ENCODE measurements at regions not wholly inside any gene's neighbourhood (a gene's known extent, or its start where the extent isn't known, plus 50 kb on each side); places are given as distances from the start of the nearest gene placed in this dataset.

DNA sequence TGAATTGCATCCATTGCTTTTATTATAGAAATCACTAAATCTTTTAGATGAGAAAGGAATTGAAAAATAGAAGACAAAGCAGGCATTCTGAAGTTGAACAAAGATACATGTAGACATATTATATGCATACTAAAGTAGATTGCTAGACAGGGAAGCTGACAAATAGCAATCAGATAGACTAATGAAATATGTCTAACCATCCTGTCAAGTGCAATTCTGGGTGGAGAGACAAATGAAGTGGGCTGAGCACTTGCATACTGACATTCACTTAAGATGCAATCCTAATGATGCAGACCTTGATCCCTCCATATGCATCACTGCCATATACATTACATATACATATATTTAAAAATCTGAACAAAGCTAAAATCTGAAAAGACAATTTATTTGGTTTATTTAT, 1130.0 kb upstream of the CDH6 start:
- DNase-seq (ENCODE audit: low read depth) = no peak

DNA sequence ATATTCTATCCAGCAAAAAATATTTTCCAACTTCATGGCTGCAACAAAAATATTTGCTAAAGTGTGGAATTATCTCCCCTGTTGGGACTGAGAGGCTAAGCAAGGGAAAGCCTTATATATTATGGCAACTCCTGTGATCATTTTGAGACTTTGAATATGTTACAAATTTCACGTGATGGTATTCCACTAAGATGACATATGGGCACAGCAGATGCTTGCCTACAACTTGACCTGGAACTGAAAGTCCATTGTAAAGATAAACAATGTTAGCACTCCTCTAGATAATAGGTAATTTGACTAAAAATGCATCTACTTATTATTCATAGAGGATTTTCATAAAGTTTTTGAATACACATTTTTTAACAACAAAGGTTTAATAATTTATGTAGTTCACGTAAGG, 1141.5 kb upstream of the CDH6 start:
- no peak for DNase-seq (ENCODE audit: low read depth)

DNA sequence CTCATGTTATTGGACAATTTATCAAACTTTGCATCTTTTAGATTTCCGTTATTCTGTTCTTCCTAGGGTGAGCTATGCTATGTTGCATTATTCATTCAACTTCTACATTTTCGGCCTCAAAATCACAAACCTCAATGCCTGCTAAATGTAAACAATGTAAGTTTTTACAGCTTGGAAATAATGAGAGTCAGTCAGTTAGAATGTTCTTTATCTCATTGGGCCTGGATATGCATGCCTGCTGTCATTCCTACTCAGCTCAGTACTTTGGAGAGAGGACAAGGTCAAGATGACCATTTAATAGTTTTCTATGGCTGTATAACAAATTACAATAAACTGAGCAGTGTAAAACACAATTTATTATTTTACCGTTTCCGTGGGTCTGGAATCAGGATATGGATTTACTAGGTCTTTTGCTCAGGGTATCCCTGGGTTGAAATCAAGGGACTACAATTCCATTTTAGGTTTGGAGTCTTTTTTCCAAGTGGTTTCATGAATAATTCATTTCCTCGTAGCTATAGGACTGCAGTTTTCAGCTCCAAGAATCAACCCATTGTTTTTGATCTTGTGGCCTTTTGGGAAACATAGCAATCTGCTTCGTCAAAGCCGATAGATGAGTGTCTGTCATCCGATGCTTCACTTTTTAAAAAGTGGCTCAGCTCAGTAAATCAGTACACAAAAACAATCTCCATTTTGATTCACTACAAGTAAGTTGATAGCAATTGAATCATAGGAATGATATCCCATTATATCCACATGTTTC, 1143.2 kb upstream of the CDH6 start:
- no peak for DNase-seq (ENCODE audit: low read depth)

DNA sequence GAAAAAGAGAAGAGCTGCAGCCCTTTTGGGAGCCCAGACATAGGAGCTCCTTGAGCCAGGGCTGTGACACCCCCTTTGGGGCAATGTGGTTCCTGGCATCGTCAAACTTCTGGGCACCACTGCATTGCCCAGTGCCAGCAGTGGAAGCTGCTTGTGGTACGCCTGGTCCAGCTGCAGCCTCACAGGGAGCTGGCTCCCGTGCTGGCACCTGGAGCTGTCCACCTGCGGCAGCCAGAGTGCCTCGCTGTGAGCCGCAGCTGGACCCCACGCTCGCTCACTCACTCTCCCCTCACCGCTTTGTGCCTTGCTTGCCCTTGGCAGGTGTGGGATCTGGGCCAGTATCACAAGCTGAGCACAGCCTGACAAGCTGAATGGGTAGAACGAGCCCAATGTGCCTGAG, 1150.8 kb upstream of the CDH6 start:
- DNase-seq (ENCODE audit: low read depth) = no peak

DNA sequence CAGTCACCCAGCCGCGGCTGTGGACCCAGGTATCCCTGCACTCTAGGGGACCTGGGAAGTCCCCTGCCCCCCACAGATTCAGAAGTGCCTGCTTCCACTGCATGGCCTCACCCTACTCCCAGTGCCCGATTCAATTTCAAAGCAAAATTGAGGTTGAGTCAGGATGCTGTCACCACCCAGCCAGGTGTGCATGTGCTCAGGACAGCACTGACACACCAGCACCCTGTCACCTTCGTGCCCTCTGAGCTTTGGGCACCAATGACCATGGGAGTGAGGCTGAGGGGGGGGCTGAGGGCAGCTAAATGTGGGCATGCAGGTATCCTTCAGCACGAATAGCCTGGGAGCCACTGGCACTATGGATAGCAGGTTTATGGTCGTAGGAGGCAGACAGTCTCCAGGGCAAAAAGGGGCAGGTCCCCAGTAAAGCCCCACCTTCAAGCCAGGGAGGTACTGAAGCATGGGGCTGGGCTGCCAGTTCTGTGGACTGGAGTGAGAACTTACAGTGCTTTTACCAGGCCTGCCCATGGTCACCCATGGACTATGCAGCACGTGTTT, 1151.6 kb upstream of the CDH6 start:
- DNase-seq (ENCODE audit: low read depth) = no peak

DNA sequence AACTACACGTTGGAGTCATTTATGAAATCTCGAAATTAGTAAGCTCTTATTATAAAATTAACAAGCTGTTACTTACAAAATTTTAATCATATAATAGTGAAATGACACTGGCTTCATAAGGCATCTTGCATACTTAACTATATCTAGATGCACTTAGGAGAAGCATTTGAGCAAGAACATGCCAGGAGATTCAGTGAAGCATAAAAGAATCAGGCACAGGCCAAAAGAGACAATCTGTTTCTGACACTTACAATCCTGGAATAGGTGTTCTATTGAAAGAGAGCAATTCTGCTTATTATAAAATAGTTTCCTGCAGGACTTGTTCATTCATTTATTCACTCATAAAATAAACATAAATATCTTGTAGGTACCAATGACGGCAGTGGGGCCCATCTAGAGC, 1152.2 kb upstream of the CDH6 start:
- no peak for DNase-seq (ENCODE audit: low read depth)

DNA sequence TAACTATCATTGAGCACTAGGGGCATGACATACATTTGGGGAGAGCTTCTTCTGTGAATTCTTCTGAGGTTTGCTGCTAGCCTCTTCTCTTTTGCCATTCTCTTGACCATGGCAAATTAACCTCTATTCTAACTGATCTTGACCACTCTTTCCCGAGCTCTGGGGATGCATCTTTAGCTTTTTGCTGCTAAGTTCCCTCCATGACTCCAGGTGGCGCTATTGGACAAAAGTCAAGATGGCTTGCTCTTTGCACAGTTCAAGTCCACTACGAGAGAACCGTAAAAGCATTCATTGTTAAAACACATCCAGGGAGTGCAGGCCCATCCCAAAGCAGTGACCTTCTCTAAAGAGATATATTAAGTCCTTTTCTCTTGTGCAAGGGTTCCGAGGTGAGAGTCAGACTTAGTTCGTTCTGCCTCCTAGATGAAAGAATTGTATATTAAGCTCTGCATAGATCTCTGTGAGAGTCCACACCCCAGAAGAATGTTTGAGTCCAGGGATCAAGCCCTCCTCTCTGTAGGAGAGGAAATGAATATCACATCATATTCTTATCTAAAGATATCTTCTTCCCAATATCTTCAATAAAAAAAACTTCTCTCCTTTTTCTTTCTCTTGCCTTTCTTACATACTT, 1152.9 kb upstream of the CDH6 start:
- no peak for DNase-seq (ENCODE audit: low read depth)

DNA sequence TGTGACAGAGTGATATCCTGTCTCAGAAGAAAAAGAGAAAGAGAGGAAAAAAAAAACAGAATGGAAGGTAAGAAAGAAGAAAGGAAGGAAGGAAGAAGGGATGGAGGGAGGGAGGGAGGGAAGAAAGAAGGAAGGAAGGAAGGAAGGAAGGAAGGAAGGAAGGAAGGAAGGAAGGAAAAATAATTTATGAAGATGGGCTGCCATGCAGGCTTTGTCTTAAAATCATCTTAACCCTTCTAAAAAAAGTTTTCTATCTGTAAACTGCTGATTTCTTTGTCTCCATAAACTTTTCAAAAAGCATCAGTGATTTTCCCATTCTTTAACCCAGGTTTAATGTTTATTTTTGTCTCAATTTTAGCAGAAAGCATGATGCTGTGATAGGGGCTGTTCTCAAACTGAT, 1154.1 kb upstream of the CDH6 start:
- no peak for DNase-seq (ENCODE audit: low read depth)

DNA sequence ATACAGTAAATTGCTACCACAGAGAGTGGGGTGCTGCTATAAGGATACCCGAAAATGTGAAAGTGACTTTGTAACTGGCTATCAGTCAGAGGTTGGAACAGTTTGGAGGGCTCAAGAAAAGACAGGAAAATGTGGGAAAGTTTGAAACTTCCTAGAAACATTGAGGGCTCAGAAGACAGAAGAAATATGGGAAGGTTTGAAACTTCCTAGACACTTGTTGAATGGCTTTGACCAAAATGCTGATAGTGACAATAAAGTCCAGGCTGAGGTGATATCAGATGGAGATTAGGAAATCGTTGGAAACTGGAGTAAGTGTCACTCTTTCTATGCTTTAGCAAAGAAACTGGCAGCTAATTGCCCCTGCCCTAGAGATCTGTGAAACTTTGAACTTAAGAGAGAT, 1158.6 kb upstream of the CDH6 start:
- DNase-seq (ENCODE audit: low read depth) = no peak

DNA sequence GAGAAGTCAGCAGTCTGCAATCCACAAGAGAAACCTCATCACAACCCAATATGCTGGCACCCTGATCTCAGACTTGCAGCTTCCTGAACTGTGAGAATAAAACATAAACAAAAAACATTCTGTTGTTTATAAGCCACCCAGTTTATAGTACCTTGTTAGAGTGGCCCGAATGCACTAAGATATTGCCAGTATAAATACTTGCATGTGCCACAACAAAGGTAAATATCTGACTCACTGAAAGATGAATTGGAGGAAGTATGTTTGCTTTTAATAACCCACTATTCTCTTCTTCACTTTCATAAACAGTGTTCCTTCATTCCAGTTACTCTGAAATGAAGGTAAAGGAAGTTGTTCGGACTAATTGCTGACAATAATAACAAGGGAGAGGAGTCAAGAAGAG, 1163.4 kb upstream of the CDH6 start:
- DNase-seq (ENCODE audit: low read depth) = no peak

DNA sequence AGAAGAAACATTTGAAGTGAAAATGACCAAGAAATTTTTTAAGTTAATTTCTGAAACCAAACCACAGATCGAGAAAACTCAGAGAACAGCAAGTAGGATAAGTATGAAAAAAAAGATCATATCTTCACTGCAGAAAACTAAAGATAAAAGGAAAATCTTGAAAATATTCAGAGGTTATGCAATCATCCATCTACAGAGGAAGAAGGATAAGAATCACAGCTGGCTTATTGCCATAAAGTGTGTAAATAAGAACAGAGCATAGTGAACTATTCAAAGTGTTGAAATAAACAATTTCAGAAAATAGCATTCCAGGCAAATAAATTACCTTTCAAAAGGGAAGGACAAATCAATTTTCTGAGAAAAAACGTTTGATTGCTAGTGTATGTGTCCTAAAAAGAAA, 1191.7 kb upstream of the CDH6 start:
- no peak for DNase-seq (ENCODE audit: low read depth)

DNA sequence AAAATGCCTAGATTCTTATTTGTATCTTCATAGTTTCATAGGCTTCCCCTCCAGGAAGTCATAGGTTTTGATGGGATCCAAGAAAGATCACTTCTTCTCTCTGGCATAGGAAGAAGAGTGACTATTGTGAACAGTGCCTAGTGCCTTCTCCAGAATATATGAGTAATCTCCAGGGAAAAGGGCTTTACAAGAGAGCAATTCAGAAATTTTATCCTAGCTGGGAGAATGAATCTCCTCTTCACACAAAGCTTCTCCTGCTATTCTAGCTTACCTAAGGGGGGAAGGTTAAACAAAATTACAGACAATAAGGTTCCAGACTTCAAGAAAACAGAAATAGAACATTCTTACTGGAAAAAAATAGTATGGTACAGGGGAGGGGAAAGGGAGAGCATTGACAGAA, 1193.3 kb upstream of the CDH6 start:
- DNase-seq (ENCODE audit: low read depth) = no peak

DNA sequence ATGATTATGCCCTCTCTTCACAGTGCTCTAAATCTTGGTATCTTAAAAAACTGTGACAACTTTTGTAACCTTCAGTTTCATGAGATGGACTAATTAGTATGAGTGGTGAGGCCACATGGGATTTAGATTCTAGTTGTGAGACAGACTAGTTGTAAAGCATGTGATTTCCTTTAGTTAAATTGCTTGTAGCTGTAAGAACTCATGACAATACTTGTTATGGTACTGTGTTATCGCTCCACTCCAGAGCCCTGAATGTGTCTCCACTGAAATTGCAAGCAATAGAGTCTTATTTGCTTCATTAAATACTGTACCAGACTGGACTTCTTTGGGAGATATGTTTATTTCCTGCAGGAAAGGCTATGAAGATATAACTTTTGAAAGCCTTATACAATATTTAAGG, 1198.3 kb upstream of the CDH6 start:
- no peak for DNase-seq (ENCODE audit: low read depth)

DNA sequence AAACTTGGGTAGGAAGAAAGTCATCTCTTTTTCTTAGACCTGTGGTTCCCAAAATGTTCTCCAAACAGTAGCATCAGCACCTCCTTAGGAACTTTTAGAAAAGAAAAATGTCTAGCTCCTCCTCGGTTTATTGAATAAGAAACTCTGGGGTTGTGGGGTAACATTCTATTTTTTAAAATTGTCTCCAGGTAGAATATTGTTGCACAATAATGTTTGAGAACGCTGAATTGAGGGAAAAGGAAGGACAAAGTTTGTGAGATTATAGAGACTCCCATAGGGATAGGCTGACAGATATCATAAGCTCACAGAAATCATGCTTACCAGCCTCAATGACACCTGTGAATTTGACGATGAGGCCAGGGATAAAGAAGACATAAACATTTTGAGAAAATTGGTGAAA, 1199.0 kb upstream of the CDH6 start:
- DNase-seq (ENCODE audit: low read depth) = no peak

DNA sequence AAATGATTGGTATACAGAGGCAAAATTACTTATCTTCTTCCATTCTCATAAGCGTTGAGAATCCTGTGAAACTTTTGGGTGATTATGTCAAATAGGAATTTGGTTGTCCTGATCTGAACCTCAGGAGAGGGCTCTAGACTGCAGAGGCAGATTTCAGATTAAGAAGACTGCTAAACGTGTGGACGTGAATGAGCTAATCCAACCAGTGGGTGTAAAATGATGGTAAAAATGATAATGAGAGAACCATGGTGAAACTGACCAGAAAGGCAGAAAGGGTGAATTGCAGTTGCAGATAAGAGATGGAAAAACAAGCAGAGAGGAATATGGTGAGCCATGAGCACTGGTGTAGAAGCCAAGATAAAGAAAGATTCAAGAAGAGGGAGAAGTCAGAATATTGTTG, 1200.2 kb upstream of the CDH6 start:
- DNase-seq (ENCODE audit: low read depth) = no peak

DNA sequence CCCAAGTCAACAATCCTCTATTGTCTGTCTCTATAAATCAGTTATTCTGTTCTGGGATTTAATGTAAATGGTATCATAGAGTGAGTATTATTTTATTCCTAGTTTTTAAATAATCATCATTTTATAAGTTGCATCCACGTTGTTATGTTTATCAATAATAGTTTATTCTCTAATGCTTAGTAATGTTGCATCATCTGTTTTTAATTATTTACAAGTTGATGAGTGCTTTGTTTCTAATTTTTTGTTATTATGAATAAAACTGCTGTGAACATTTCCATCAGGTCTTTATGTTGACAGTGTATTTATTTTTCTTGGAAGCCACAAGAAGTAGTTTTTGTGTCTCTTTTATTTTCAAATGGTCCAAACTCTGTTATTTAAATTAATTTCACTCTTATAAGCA, 1201.2 kb upstream of the CDH6 start:
- DNase-seq (ENCODE audit: low read depth) = no peak

DNA sequence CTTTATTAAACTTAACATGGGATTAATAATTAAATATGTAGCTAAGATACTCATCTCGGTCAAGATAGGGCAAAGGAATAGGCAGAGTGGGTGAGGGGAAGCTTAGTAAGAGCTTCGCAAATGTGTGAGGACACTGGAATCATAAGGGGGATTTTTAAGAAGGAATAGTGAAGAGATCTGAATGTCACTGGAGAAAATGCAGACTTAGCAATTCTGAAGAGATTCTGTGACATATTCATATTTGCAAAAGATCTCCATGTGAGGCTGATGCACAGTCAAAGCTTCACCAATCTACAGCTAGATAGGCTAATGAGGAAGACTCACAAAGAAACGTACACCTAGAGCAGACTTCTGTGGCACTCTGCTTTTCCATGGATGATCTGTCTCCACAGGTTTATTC, 1202.8 kb upstream of the CDH6 start:
- no peak for DNase-seq (ENCODE audit: low read depth)

DNA sequence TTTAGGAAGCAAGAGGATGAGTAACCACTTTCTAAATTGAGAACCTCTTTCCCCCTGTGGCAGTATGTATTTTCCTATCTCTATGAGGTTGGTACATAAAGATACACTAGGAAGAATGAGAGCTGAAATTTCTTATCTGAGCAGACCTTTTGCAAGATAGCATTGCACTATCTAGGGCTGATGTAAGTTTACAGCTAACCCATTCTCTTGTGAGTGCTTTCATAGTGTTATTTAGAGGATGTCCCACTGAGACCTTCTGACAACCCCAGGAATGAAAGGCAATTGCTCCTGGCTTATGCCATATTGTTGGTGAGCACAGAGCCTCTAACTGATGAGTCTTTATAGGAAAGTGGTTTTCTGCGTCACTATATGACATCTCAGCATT, 1209.3 kb upstream of the CDH6 start:
- DNase-seq (ENCODE audit: low read depth) = no peak

DNA sequence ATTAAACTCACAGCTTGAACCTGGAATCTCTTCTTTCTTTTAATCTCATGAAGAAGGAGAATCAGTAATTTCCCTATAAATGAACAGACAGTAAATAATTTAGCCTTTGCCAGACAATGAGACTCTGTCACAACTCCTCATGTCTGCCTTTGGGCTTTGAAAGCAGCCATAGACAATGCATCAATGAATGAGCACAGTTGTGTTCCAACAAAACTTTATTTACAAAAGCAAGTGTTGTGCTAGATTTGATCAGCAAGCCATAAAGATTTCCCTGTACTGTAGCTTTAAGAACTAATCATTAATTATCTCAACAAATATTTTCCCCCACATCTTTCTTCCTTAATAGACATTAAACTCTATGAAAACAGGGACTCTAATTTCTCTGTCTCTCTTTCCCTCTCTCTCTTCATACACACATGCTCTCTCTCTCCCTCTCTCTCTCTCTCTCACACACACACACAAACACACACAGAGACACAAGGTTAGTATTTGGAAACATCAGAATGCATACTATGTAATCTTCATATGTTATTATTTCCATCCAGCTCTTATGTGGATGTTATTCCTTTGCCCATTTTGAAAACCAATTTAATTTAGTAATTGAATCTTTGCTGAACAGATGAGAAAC, 1209.8 kb upstream of the CDH6 start:
- no peak for DNase-seq (ENCODE audit: low read depth)

DNA sequence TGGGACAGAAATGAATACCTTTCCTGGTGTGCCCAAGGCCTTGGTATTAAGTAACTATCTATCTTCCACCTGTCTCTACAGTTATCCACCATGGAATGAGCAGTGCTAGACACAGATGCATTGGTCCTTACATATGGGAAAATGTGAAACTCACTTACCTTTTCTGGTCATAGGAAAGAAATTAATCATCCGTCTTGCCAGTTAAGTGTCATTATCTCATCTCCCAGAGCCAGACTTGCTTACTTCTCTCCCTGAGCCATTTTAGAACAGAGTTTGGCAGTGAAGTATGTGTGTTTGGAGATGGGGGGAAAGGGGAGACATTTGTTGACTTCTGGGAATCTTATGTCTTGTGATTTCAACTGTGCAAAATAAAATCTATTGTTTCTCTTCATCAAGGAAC, 1211.0 kb upstream of the CDH6 start:
- DNase-seq (ENCODE audit: low read depth) = no peak

DNA sequence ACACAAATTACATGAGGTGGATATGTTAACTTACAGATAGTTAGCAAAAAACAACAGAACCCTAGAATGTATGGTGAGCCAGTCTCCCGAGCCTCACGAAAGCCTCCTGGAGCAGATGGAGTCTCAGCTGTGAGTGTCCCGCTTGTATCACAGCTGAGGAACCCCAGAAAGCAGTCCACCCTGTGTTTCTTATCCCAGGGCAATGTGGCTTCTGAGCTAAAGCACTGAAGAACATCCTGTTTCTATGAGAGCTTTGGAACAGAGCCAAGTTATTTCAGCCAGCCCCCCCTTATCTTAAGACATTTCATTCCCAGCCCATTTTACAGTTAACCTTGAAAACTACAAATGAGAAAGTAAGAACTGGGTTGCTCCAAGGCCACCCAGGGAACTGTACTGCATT, 1220.9 kb upstream of the CDH6 start:
- DNase-seq (ENCODE audit: low read depth) = no peak

DNA sequence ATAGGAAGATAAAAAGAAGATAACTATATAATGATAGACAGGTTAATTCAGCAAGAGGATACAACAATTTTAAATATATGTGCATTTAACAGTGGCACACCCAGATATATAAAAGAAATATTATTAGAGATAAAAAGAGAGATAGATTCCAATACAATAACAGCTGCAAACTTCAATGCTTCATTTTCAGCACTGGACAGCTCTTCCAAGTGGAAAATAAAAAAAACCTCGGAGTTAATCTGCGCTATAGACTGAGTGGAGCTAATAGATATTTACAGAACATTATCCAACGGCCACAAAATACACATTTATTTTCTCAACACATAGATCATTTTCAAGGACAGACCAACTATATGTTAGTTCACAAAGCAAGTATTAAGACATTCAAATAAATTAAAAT, 1229.5 kb upstream of the CDH6 start:
- no peak for DNase-seq (ENCODE audit: low read depth)

DNA sequence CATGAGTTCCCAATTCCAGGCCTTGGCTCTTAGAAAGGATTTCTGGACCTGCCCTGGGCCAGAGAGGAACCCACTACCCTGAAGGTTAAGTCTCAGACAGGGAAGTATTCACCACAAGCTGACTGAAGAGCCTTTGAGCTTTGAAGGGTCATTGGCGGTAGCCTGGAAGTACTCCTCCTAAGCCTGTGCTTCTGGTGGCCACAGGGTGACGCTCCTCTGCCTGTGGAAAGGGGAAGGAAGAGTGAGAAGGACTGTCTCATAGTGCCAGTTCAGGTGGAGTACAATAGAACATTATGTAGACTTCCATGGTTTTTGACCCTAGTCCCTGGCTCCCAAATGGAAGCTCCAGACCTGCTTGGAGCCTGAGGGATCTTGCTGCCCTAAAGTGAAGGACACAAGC, 1233.2 kb upstream of the CDH6 start:
- no peak for DNase-seq (ENCODE audit: low read depth)

All from GM04503 (cell line).